Uterus (tissue), 3 donors: ENCODE measurements at regions not wholly inside any gene's neighbourhood (a gene's known extent, or its start where the extent isn't known, plus 50 kb on each side); places are given as distances from the start of the nearest gene placed in this dataset.

Experiments
- DNase-seq, 2 donors: peaks; one replicate each; pipeline ENCODE4 v3.0.0-alpha.2; 2019 to 2020
- H3K27ac ChIP-seq, 2 donors: fragments of 200-600 bp; sonication (generic); 1 replicate in 1 of 2; 2 replicates in 1 of 2; pipeline ENCODE4 v1.5.1; 2016 to 2018
- H3K27me3 ChIP-seq, 2 donors: fragments of 200-600 bp; sonication (generic); one replicate each; pipeline ENCODE4 v1.5.1; 2018 to 2019; ENCODE audit warnings: control low read depth in 1 of 2
- H3K36me3 ChIP-seq, 2 donors: fragments of 200-600 bp; sonication (generic); one replicate each; pipeline ENCODE4 v1.5.1; 2019; ENCODE audit warnings: control low read depth in 1 of 2
- H3K4me1 ChIP-seq, 2 donors: fragments of 200-600 bp; sonication (generic); one replicate each; pipeline ENCODE4 v1.5.1; 2018 to 2019; ENCODE audit warnings: control low read depth in 1 of 2
- H3K4me3 ChIP-seq, 2 donors: fragments of 200-600 bp; sonication (generic); 1 replicate in 1 of 2; 2 replicates in 1 of 2; pipeline ENCODE4 v1.5.1; 2018 to 2019; ENCODE audit warnings: mild to moderate bottlenecking in 1 of 2
- H3K9me3 ChIP-seq, 2 donors: fragments of 200-600 bp; sonication (generic); one replicate each; pipeline ENCODE4 v1.5.1; 2019; ENCODE audit warnings: control low read depth in 1 of 2
- POLR2A ChIP-seq, 2 donors: fragments of 450-650 bp; IDR thresholded peaks; one replicate each; pipeline ENCODE4 v1.6.1; 2016; ENCODE audit warnings: antibody characterized with exemption in 2 of 2, mild to moderate bottlenecking in 1 of 2, moderate library complexity in 1 of 2
- intact Hi-C: fragments of 100-400 bp; cut with DNase I; formaldehyde crosslinking; loops from one replicate; pipeline ENCODE4 v1.15.1; 2023; ENCODE audit warnings: low total_unique reads
- TF ChIP-seq, protein P1 (sequence below), 4 experiments: fragments of 200-600 bp in 2 of 4; fragments of 450-650 bp in 2 of 4; sonication (generic) in 2 of 4; IDR thresholded peaks; one replicate each; pipeline ENCODE4 v1.5.1; 2016 to 2019; ENCODE audit warnings: antibody characterized with exemption in 4 of 4, mild to moderate bottlenecking in 2 of 4, moderate library complexity in 1 of 4
- donor health status: DM: yes; HTN: yes; CAD: no.

DNA sequence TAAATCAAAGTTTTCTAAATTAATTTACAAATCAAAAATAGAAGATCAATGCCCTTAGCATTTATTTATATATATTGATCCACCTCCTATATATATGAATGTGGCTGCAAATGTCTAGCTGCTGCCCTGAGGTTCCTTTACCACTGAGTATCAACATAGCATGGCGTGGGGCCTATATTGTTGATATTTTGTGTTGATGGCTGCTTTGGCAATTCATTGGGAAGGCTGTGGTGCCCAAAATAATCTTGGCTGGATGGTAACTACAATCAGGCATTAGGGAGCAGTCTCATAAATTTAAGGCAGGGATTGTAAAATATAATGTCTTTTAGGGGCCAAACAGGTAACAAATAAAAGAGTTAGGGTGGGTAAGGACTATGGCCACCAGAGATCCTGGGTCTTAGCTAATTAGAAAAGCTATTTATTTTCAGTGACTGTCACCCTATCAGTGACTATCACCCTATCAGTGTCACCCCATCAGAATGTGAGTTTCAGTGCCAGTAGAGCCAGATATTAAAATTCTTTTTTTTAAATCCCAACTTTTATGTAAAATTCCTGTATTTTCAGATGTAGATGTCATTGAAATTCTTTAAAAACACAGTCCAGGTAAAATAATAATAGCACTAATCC, 190.7 kb upstream of the PCSK5 start:
- Histone ChIP-seq H3K36me3 (no peaks in the 10 kb centered on the region), H3K9me3 (no peaks in the 10 kb centered on the region), H3K27me3 (no peaks in the 10 kb centered on the region), H3K4me3 (no peak overlapping the region), H3K27ac (no peak overlapping the region), H3K4me1 (no peaks in the 10 kb centered on the region)
- TF ChIP-seq POLR2A (IDR thresholded peaks at IDR 0.05) = no peak
- TF ChIP-seq, protein P1, sequence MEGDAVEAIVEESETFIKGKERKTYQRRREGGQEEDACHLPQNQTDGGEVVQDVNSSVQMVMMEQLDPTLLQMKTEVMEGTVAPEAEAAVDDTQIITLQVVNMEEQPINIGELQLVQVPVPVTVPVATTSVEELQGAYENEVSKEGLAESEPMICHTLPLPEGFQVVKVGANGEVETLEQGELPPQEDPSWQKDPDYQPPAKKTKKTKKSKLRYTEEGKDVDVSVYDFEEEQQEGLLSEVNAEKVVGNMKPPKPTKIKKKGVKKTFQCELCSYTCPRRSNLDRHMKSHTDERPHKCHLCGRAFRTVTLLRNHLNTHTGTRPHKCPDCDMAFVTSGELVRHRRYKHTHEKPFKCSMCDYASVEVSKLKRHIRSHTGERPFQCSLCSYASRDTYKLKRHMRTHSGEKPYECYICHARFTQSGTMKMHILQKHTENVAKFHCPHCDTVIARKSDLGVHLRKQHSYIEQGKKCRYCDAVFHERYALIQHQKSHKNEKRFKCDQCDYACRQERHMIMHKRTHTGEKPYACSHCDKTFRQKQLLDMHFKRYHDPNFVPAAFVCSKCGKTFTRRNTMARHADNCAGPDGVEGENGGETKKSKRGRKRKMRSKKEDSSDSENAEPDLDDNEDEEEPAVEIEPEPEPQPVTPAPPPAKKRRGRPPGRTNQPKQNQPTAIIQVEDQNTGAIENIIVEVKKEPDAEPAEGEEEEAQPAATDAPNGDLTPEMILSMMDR (IDR thresholded peaks at IDR 0.05) = no peak
- no peak for DNase-seq
- intact Hi-C loops = no loop called here

DNA sequence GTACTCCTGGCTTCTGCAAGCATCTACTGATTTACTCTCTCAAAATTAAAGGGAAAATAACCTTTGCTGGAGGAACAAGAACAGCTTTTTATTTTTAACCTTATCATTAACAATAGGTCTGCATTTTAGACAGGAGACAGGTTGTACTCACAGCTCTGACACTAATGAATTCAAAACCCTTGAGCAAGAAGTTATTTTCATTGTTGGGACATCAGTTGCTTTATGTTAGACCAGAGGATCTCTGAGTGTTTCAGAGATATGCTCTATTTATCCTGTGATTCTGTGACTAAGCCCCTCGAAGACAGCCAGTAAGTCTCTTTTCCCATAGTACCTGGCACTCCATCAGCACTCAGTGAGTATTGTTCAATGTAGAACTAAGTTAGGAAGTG, 190.2 kb upstream of the PCSK5 start:
- intact Hi-C loops = no loop called here
- DNase-seq = no peak
- Histone ChIP-seq H3K36me3 (no peaks in the 10 kb centered on the region), H3K9me3 (no peaks in the 10 kb centered on the region), H3K27ac (no peak overlapping the region), H3K4me1 (no peaks in the 10 kb centered on the region), H3K4me3 (no peak overlapping the region), H3K27me3 (no peaks in the 10 kb centered on the region)
- TF ChIP-seq, protein P1 (IDR thresholded peaks at IDR 0.05) = no peak
- TF ChIP-seq POLR2A (IDR thresholded peaks at IDR 0.05) = no peak

GRCh38 chr9:75707191-75707590, 183.3 kb upstream of the PCSK5 start:
- no peak for TF ChIP-seq POLR2A (IDR thresholded peaks at IDR 0.05)
- Histone ChIP-seq H3K36me3 (no peaks in the 10 kb centered on the region), H3K4me3 (no peak overlapping the region), H3K4me1 (no peaks in the 10 kb centered on the region), H3K27me3 (no peaks in the 10 kb centered on the region), H3K9me3 (no peaks in the 10 kb centered on the region), H3K27ac (no peak overlapping the region)
- DNase-seq = no peak
- intact Hi-C loops = no loop called here

DNA sequence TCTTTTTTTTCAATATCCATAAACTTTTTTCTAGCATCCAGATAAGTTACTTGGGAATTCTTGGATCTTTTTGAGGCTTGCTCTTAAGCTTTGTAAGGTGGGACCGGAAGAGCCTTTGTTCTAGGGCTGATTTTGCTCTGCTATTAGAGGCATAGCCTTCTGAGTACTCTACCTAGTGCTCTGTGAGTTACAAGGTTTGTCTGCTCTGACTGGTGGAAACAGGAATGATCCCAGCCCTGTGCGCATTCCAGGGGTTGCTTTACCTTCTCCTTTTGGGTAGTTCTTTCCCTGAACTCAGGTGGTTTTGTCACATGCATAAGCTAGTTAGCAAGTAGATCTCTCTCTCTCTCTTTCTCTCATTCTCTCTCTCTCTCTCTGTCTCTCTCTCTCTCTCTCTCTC, 180.8 kb upstream of the PCSK5 start:
- DNase-seq = no peak
- no peaks in the 10 kb centered on the region for H3K36me3 ChIP-seq
- no peak for TF ChIP-seq POLR2A (IDR thresholded peaks at IDR 0.05)
- TF ChIP-seq, protein P1 (IDR thresholded peaks at IDR 0.05) = no peak
- intact Hi-C loops = no loop called here
- no peak overlapping the region for H3K27ac ChIP-seq
- H3K27me3 ChIP-seq = no peaks in the 10 kb centered on the region
- H3K4me1 ChIP-seq = no peaks in the 10 kb centered on the region
- H3K9me3 ChIP-seq = no peaks in the 10 kb centered on the region
- H3K4me3 ChIP-seq = no peak overlapping the region

- intact Hi-C loops = no loop called here
Observed at GRCh38 chr9:75712700-75713099, 177.8 kb upstream of the PCSK5 start.

More at GRCh38 chr9:75712700-75713099, 177.8 kb upstream of the PCSK5 start:
- no peak for DNase-seq
- Histone ChIP-seq H3K9me3 (no peaks in the 10 kb centered on the region), H3K4me1 (no peaks in the 10 kb centered on the region), H3K4me3 (no peak overlapping the region), H3K36me3 (no peaks in the 10 kb centered on the region), H3K27ac (no peak overlapping the region), H3K27me3 (no peaks in the 10 kb centered on the region)
- no peak for TF ChIP-seq POLR2A (IDR thresholded peaks at IDR 0.05)
- TF ChIP-seq, protein P1 (IDR thresholded peaks at IDR 0.05) = no peak
